HG03460 (cell line): ENCODE measurements at regions not wholly inside any gene's neighbourhood (a gene's known extent, or its start where the extent isn't known, plus 50 kb on each side); places are given as distances from the start of the nearest gene placed in this dataset.
"Not testable (repeated sequence)": the region's sequence is repeated elsewhere in the genome, so short reads cannot be mapped to it uniquely, and the experiment has no call there.

Experiments
- ATAC-seq: cut with Tn5 transposase; IDR thresholded peaks from one replicate; pipeline ENCODE4 v1.9.1; 2021; ENCODE audit not compliant: unreplicated experiment

- no peak for ATAC-seq
Observed at GRCh38 chrX:43349363-43349762, 306.7 kb upstream of the MAOA start.

GRCh38 chrX:43350935-43351334 is 305.2 kb upstream of the MAOA start:
- no peak for ATAC-seq

- no peak for ATAC-seq
Observed at GRCh38 chrX:43357741-43358140, 298.4 kb upstream of the MAOA start.

GRCh38 chrX:43373032-43373431 is 283.1 kb upstream of the MAOA start:
- no peak for ATAC-seq

- ATAC-seq = no peak
Observed at GRCh38 chrX:43375136-43375535, 281.0 kb upstream of the MAOA start.

GRCh38 chrX:43380704-43381103 is 275.4 kb upstream of the MAOA start:
- ATAC-seq = no peak

- no peak for ATAC-seq
Observed at GRCh38 chrX:43386875-43387274, 269.2 kb upstream of the MAOA start.

GRCh38 chrX:43405191-43405590 is 250.9 kb upstream of the MAOA start:
- ATAC-seq = no peak

GRCh38 chrX:43423876-43424275 is 232.2 kb upstream of the MAOA start:
- ATAC-seq = no peak

GRCh38 chrX:43436517-43436916 is 219.6 kb upstream of the MAOA start:
- no peak for ATAC-seq

- ATAC-seq = no peak
Observed at GRCh38 chrX:43446752-43447151, 209.3 kb upstream of the MAOA start.

GRCh38 chrX:43448688-43449087 is 207.4 kb upstream of the MAOA start:
- ATAC-seq = no peak

- no peak for ATAC-seq
Observed at GRCh38 chrX:43450355-43450754, 205.7 kb upstream of the MAOA start.

GRCh38 chrX:43451976-43452686 is 204.0 kb upstream of the MAOA start:
- not testable (repeated sequence) for ATAC-seq

- no peak for ATAC-seq
Observed at GRCh38 chrX:43456063-43456462, 200.0 kb upstream of the MAOA start.

GRCh38 chrX:43456906-43457305 is 199.2 kb upstream of the MAOA start:
- no peak for ATAC-seq

- ATAC-seq = no peak
Observed at GRCh38 chrX:43467608-43468234, 188.4 kb upstream of the MAOA start.

GRCh38 chrX:43469391-43470054 is 186.6 kb upstream of the MAOA start:
- no peak for ATAC-seq

- no peak for ATAC-seq
Observed at GRCh38 chrX:43474321-43474720, 181.8 kb upstream of the MAOA start.

GRCh38 chrX:43479070-43479469 is 177.0 kb upstream of the MAOA start:
- ATAC-seq = no peak

- no peak for ATAC-seq
Observed at GRCh38 chrX:43479850-43480249, 176.2 kb upstream of the MAOA start.

GRCh38 chrX:43481576-43481975 is 174.5 kb upstream of the MAOA start:
- ATAC-seq = no peak
